ENCODE measurements at regions not wholly inside any gene's neighbourhood (a gene's known extent, or its start where the extent isn't known, plus 50 kb on each side); places are given as distances from the start of the nearest gene placed in this dataset.
"Not testable (repeated sequence)": the region's sequence is repeated elsewhere in the genome, so short reads cannot be mapped to it uniquely, and the experiment has no call there.

DNA sequence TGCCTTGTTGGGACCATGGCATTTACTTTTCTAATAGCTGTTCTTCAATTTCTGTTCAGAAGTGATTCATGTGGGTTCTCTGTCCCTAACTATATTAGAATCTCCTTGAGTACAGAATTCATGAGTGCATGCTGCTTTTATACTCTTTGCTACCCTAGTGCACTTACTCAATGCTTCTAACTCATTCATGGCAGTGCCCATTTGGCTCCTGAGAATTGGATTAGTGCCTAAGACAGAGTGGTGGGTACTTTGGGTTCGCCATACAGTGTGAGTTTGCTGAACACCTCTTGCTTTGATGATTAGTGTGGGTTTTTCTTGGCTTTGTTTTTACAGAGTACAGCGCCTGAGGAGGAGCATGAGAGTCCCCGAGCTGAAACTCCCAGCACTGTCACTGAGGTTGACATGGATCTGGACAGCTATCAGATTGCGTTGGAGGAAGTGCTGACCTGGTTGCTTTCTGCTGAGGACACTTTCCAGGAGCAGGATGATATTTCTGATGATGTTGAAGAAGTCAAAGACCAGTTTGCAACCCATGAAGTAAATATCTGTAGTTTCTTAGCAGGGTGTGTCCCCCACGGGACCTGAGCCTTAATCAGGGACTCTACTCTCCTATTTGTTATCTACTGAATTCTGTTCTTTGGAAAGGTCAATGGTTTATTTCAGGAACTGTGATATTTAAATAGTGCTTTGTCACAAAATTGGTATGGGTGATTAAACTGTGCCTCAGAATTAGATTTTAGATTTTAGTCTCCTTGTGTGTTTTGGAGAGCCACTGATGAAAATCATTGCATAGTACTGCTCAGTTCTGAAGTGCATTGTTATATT, 150.7 kb downstream of the UTRN start:
- no peak for DNase-seq (ENCODE audit: low read depth)

DNA sequence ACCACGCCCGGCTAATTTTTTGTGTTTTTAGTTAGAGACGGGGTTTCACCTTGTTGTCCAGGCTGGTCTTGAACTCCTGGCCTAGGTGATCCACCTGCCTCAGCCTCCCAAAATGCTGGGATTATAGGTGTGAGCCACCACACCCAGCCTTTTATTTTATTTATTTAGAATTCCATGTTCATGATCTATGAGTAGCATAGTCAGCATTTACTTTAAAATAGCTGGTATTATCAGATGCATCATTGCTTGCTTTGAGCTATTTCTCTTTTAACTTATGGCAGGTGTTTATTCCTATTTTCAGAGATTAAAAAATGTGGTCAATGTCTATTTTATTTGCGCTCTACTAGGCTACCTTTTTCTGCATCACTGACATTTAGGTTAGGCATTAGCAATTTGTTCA, 152.0 kb downstream of the UTRN start:
- no peak for DNase-seq (ENCODE audit: low read depth)

DNA sequence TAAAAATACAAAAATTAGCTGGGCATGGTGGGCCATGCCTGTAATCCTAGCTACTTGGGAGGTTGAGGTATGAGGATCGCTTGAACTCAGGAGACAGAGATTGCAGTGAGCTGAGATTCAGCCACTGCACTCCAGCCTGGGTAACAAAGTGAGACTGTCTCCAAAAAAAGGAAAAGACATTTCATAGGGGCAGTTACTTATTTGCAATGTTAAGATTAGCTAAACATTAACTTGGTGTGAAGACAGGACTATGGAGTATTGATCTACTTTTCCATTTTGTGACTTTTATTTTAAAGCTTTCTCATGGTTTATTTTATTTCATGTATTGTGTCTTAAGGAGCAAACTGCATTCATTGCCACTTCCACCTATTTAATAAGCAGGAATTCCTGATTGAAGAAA, 153.0 kb downstream of the UTRN start:
- no peak for DNase-seq (ENCODE audit: low read depth)

DNA sequence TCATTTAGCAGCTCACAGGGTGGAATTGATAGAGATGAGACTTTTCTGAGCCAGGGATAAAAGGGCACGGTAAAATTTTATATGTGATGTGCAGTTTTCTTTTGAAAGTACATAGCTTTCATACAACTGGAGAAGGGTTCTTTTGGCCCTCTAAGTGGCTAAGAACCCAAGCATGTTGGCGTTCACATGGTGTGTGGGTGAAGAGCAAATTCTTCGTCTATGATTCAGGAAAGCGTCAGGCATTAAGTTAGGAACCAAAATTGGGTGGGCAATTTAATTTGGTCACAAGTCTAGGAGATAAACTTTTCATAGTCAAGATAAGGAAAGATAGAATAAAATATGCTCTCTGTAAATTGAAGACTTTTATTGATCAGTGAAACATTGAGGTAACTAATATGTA, 153.9 kb downstream of the UTRN start:
- no peak for DNase-seq (ENCODE audit: low read depth)

DNA sequence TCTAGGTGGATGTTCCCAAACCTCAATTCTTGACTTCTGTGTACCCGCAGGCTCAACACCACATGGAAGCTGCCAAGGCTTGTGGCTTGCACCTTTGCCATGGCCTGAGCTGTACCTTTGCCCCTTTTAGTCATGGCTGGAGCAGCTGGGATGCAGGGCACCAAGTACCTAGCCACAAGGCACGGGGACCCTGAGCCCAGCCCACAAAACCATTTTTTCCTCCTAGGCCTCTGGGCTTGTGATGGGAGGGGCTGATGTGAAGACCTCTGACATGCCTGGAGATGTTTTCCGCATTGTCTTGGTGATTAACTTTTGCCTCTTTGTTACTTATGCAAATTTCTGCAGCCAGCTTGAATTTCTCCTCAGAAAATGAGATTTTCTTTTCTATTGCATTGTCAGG, 156.7 kb downstream of the UTRN start:
- DNase-seq (ENCODE audit: low read depth): not testable (repeated sequence)

DNA sequence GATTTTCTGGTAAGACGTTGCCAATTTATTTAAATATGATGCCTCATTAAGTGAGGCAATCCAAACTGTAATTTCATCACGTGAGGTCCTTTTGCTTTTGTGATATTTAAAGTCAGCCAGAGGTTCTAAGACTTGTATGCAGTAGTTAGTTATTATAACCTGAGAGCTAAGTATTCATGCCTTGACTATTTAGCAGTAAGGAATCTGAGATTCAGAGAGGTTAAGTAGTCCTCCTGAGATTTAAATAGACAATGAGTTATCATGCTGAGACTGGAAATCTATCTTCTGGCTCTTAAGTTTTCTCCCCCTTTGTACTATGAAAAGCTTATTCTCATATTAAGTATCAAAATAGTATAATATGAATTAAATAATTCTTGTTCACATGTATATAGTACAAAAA, 158.0 kb downstream of the UTRN start:
- DNase-seq (ENCODE audit: low read depth): no peak

DNA sequence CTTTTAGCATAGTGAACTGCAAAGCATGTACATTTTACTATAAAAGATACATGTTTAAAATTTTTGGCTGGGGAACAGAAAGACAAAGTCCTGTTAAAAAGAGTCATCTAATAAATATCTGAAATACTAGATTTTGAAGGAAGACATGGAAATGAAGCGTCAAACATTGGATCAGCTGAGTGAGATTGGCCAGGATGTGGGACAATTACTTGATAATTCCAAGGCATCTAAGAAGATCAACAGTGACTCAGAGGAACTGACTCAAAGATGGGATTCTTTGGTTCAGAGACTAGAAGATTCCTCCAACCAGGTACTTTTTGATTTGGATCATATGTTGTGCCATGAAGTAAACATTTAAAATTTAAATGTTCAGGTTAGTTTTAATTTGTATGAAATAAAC, 162.3 kb downstream of the UTRN start:
- DNase-seq (ENCODE audit: low read depth): no peak

DNA sequence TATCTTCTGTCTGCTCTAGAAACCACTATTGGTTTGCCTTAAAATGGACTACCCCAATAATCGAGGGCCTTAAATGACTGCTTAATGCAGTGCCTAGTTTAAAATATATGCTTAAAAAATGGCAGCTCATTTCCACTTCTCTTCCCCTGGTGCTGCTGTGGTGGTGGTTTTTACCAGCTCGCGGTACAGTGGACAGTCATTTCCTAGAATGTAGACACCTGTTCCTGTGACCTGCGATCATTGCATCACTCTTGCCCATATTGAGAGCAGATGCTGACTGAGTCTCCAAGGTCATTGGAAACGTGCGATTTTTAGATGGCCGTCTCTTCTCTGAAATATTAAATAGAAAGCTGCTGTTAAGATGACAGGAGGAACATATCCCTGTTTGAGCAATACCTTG, 164.1 kb downstream of the UTRN start:
- DNase-seq (ENCODE audit: low read depth): no peak

DNA sequence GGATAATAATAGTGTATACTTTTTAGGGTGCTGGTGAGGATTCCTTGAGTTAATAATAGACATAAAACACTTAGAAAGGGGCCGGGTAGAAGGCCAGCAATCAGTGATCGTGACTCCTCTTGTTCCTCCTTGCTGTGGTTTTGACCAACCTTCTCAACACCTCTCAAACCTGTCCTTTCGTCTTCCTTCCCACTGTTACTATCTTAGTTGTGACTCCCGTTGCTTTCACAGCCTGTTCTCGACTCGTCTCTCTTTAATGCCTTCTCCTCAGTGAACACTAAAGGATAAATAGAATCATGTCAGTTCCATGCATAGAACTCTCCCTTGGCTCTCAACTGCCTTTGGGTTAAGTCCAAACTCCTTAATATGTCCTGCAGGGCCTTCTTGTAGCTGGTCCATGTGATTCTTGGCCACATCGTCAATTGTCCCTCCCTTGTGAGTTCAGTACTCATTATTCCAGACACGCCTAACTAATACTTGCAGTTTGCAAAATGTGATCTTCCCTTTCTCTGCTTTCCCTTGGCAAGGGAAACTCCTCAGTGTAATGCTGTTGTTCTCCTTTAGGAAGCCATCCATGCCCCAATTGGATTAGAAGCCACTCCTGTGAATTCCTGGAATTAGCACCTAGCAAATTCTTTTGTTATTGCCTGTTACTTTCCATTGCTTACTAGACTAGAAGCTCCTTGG, 164.9 kb downstream of the UTRN start:
- no peak for DNase-seq (ENCODE audit: low read depth)

DNA sequence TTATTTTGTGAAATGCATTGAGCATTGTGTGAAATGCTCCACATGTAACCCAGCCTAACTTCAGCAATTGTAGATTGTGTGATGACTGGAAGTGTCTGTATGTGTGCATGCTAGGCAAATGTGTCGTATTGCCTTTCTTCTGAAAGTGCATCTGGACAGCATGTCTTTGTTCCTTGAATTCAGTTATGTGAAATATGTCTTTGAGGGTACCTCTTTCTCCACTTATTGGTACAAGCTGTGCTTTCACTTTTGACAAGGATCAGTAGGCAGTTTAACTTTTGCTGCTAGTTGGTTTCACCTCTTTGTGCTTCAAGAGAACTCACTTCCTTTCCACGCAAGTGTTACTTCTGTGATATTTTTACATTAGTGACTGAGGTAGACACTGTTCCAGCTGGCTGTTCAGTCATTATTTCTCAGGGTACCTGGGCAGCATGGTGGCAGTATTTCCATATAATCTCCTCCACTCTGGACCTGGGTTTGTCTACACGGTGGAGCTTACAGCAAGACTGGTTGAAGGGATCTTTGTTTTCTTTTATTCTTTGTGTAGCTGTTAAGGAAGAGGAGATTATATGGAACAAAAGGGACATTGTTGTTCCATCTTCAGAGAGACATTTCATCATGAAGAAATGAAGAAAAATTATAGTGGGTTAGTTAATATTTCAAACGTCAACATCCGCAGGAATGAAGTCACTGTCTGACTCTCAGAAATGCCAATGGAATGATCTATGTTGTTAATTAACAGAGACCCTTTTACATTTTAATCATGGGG, 175.4 kb downstream of the UTRN start:
- DNase-seq (ENCODE audit: low read depth): no peak

DNA sequence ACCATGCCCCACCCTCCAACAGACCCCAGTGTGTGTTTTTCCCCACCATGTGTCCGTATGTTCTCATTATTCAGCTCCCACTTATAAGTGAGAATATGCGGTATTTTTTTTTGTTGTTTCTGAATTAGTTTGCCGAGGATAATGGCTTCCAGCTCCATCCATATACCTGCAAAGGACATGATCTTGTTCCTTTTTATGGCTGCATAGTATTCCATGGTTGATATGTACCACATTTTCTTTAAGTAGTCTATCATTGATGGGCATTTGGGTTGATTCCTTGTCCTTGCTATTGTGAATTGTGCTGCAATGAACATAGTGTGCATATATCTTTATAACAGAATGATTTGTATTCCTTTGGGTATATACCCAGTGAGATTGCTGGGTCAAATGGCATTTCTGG, 176.9 kb downstream of the UTRN start:
- no peak for DNase-seq (ENCODE audit: low read depth)

DNA sequence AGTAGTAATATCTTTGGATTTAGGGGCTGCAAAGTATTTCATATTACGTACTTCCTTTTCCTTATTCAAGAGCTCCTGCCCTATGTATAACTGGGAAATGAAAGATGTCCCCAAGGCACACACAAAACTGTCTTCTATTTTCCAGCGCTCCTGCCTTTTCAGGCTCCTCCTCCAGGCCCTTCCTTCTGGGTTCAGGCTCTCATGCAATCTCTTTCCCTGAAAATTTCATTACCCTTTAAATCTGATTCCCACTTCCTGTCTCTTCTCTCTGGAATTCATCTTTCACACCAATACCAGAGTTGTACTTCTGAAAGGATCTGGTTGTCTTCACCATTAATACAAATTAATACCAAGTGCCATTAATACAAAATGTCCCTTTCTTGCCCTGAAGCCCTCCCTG, 181.6 kb downstream of the UTRN start:
- no peak for DNase-seq (ENCODE audit: low read depth)

DNA sequence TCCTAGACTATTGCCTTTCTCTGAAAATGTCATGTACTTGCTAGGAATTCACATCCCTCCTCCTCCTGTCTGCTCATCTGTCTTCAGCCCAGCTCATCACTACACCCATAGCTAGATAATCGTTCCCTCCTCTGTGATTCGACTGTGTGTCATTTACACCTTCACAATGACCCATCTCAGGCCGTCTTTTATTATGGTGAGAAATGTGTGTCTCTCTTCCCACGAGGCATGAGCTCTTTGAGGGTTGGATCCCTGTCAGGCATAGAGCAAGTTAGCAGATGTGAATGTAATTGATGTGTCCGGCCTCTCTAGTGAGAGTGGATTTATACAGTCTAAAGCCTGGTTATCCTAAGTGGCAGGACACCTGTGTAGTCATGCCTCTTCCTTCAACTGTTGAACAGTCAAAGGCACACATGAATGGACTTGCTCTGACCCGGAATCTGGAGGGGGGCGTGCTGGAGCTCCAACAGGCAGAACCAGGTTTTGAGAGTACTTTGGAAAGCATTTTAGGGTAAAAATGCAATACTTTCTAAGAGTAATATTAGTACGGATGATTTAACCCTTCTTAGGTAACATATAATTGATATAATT, 182.1 kb downstream of the UTRN start:
- no peak for DNase-seq (ENCODE audit: low read depth)

DNA sequence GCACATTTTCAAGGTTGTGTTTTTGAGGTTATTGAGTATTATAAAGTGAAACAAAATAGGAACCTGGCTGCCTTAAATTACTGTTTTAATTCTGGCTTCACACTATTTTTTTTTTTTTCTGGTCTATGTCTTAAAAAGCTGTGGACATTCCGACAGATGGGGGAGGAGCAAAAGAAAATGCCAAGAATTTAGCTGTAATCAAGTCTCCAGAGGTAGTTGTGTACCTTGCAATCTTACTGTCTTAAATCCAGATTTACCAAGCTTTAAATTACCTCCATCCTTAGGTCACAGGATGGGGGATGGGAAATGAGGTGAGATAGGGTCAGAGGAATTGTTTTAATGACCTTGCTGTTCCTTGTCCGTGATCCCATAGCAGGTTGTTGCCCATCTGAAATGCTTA, 182.8 kb downstream of the UTRN start:
- DNase-seq (ENCODE audit: low read depth): no peak

DNA sequence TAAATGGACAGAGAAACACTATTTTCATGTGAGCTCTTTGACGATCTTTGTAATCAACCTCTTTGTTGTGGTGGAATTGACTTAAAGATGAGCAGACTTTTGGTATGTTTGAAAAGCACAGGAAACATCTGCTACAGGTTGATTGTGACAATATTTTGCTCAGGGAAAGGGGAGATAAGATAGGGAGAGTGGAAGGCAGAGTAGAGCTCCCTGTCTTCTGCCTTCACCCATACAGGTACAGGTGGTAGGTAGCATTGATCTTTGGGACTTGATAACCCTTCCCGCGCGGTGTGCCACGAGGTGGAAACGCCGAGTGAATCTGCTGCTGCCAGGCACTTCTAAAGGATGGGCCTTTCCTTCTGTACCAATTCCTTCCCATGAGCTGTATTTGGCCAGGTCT, 183.6 kb downstream of the UTRN start:
- DNase-seq (ENCODE audit: low read depth): no peak

DNA sequence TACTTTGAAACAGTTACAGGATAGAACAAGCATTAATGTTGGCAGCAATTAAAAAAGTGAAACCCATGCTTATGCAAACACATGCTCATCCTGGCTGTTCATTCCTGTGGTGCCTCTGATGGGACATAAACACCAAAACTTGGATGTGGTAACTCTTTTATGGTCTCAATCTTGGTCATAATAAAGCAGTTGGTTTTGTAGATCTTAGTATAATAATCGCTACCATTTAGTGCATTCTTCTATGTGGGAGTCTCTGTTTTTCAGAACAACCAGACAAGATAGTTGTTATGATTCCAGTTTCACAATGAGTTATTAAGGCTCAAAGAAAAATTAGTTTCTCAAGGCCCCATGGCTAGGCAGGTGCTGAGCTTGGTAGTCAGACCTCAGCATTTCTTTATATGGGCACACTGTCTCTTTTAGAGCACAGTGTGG, 184.0 kb downstream of the UTRN start:
- peak; percentile 7 for DNase-seq (ENCODE audit: low read depth)

DNA sequence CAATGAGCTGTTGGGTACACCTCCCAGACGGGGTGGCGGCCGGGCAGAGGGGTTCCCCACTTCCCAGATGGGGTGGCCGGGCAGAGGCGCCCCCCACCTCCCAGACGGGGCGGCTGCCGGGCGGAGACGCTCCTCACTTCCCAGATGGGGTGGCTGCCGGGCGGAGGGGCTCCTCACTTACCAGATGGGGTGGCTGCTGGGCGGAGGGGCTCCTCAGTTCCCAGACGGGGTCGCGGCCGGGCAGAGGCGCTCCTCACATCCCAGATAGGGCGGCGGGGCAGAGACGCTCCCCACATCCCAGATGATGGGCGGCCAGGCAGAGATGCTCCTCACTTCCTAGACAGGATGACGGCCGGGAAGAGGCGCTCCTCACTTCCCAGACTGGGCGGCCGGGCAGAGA, 185.1 kb downstream of the UTRN start:
- not testable (repeated sequence) for DNase-seq (ENCODE audit: low read depth)

DNA sequence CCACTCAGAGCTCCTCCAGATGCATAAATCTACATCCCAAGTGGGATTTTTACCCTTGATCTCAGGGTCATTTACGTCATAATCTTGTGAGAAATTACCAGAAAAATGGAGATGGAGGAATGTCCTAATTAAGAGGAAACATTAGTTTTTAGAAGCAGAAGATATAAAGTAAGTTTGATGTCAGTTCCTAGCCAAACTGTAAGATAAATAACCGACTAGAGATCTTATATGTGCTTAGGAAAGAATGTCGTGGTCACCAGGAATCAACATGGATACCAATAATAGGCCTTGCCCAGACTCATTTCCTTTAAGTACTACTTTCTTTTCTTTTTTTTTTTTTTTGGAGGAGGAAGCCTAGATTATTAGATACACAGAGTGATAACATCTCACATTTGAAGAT, 186.9 kb downstream of the UTRN start:
- no peak for DNase-seq (ENCODE audit: low read depth)

DNA sequence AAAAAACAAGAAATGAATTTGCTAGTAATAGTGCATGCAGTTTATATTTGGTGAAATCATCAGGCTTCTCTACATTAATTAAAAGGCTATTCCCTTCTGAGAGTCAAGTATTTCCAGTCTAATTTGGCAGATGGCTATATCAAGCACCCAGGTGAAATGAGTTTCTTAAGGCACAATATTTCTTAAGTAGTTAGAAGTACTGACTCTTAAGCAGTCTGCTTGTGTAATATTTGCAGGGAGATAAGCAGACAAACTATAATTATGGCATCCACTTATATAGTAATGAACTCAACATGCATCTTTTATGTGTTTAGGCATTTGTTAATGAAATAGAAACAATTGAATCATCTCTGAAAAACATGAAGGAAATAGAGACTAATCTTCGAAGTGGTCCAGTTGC, 189.2 kb downstream of the UTRN start:
- DNase-seq (ENCODE audit: low read depth): no peak

DNA sequence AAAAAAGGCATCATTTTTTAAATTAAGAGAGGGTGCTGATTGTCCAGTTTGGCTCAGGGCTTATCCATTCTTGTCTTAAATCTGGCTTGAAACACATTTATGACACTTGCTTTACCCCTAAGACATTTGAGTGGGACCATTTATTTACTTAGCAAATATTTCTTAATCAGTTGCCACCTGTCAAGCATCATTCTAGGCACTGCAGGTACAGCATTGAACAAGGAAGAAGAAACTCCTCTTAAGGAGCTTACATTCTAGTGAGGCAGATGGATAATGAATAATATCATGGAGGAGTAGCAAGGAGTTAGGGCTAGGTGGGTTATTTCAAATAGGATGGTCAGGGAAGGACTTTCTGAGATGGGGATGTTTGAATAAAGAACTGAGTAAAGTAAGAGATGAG, 189.8 kb downstream of the UTRN start:
- DNase-seq (ENCODE audit: low read depth): no peak

DNA sequence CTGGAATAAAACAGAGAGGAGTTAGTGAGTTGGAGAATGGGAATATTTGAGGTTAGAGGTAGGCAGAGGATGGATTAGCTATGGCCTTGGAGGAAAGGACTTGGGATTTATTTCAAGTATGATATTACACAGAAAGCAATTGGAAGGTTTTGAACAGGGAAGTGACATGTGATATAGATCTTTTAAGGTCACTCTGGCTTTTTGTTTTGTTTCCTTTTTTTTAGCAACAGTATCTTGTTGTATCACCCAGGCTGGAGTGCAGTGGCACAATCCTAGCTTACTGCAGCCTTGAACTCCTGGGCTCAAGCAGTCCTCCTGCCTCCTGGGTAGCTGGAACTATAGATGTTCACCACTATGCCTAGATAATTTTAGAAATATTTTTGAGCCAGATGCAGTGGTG, 190.3 kb downstream of the UTRN start:
- no peak for DNase-seq (ENCODE audit: low read depth)

DNA sequence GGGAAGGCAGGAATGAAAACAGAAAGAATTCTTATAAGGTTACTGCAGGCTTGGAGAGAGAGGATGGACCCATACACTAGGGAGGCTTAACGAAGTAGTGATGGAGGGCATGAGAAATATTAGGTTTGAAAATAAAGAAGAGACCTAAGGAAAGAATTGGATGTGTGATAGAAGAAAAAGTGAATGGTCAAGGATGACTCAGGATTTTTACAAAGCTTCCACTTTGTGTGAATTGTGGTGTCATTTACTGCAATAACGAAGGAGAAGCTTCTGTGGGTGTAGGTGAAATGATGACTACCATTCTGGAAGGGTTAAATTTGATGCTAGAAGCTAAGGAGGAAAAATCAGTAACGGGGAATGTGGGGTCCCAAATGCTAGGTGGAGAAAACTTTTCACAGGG, 191.2 kb downstream of the UTRN start:
- DNase-seq (ENCODE audit: low read depth): no peak

DNA sequence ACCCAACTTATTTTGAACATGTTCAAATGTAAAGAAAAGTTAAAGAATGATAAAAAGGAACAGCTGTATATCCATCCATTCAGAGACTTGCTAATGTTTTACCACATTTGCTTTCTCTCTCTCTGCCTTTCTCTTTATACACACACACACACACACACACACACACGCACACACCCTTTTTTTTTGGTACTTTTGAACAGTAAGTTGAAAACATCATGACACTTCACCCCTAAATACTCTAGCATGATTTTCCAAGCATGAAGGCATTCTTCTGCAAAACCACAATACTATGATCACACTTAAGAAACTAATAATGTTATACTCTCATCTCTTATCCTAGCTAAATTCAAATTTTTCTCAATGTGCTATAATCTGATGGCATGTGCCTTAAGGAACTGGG, 192.3 kb downstream of the UTRN start:
- DNase-seq (ENCODE audit: low read depth): peak; percentile 62

Data from fibroblast of gingiva (primary cell).